K562 (cell line): ENCODE measurements at regions not wholly inside any gene's neighbourhood (a gene's known extent, or its start where the extent isn't known, plus 50 kb on each side); places are given as distances from the start of the nearest gene placed in this dataset.

Experiments
- ATF2 ChIP-seq: sonication (generic); formaldehyde crosslinking; IDR thresholded peaks from 2 replicates; pipeline ENCODE4 v1.8.1; 2022; ENCODE audit warnings: missing genetic modification reagents
- CTCF ChIP-seq, 3 experiments: IDR thresholded peaks in 2 of 3; conservative IDR thresholded peaks in 1 of 3; 2 replicates each; pipeline ENCODE4 v1.5.1; 2011 to 2012; ENCODE audit warnings: low read length in 3 of 3, mild to moderate bottlenecking in 3 of 3, control low read depth in 2 of 3, improper control_type of control experiment in 1 of 3, inconsistent platforms in 1 of 3, low read depth in 1 of 3, mixed read lengths in 1 of 3, moderate library complexity in 1 of 3; ENCODE audit not compliant: insufficient read depth in 2 of 3
- HCFC1 ChIP-seq: IDR thresholded peaks from 2 replicates; pipeline ENCODE4 v1.6.1; 2012; ENCODE audit warnings: low read depth, low read length, improper control_type of control experiment
- ZNF24 ChIP-seq: fragments of 450-650 bp; IDR thresholded peaks from 2 replicates; pipeline ENCODE4 v1.6.1; 2016
- TF ChIP-seq, protein P1 (sequence below): sonication (generic); formaldehyde crosslinking; IDR thresholded peaks from 2 replicates; pipeline ENCODE4 v1.8.0; 2023; ENCODE audit warnings: missing genetic modification reagents, mild to moderate bottlenecking, borderline replicate concordance

- TF ChIP-seq HCFC1, result no peak
- no peak for TF ChIP-seq ATF2 (CRISPR knock-in tag)
- no peak for TF ChIP-seq ZNF24
- TF ChIP-seq, protein P1, sequence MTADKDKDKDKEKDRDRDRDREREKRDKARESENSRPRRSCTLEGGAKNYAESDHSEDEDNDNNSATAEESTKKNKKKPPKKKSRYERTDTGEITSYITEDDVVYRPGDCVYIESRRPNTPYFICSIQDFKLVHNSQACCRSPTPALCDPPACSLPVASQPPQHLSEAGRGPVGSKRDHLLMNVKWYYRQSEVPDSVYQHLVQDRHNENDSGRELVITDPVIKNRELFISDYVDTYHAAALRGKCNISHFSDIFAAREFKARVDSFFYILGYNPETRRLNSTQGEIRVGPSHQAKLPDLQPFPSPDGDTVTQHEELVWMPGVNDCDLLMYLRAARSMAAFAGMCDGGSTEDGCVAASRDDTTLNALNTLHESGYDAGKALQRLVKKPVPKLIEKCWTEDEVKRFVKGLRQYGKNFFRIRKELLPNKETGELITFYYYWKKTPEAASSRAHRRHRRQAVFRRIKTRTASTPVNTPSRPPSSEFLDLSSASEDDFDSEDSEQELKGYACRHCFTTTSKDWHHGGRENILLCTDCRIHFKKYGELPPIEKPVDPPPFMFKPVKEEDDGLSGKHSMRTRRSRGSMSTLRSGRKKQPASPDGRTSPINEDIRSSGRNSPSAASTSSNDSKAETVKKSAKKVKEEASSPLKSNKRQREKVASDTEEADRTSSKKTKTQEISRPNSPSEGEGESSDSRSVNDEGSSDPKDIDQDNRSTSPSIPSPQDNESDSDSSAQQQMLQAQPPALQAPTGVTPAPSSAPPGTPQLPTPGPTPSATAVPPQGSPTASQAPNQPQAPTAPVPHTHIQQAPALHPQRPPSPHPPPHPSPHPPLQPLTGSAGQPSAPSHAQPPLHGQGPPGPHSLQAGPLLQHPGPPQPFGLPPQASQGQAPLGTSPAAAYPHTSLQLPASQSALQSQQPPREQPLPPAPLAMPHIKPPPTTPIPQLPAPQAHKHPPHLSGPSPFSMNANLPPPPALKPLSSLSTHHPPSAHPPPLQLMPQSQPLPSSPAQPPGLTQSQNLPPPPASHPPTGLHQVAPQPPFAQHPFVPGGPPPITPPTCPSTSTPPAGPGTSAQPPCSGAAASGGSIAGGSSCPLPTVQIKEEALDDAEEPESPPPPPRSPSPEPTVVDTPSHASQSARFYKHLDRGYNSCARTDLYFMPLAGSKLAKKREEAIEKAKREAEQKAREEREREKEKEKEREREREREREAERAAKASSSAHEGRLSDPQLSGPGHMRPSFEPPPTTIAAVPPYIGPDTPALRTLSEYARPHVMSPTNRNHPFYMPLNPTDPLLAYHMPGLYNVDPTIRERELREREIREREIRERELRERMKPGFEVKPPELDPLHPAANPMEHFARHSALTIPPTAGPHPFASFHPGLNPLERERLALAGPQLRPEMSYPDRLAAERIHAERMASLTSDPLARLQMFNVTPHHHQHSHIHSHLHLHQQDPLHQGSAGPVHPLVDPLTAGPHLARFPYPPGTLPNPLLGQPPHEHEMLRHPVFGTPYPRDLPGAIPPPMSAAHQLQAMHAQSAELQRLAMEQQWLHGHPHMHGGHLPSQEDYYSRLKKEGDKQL, result no peak
- no peak for TF ChIP-seq CTCF (IDR thresholded peaks at IDR 0.05 in 2 of 3, conservative IDR thresholded peaks at IDR 0.05 in 1 of 3; ENCODE audit: insufficient read depth in 2 of 3, low read depth in 1 of 3, low read length in 3 of 3)
Measured at GRCh38 chr7:138195151-138195571, 118.9 kb downstream of the AKR1D1 start.
